Peyer's patch (tissue), 4 donors: ENCODE measurements at regions not wholly inside any gene's neighbourhood (a gene's known extent, or its start where the extent isn't known, plus 50 kb on each side); places are given as distances from the start of the nearest gene placed in this dataset.
"Not testable (repeated sequence)": the region's sequence is repeated elsewhere in the genome, so short reads cannot be mapped to it uniquely, and the experiment has no call there.

Source experiments
- POLR2A ChIP-seq, 2 donors: fragments of 450-650 bp; IDR thresholded peaks; one replicate each; pipeline ENCODE4 v1.5.1; 2017; ENCODE audit warnings: antibody characterized with exemption in 2 of 2, mild to moderate bottlenecking in 2 of 2, moderate library complexity in 2 of 2
- TF ChIP-seq, protein P1 (sequence below), 6 experiments: fragments of 450-650 bp in 4 of 6; fragments of 200-600 bp in 2 of 6; sonication (generic) in 1 of 6; IDR thresholded peaks; one replicate each; pipeline ENCODE4 v1.5.1; 2017 to 2019; ENCODE audit warnings: antibody characterized with exemption in 6 of 6, mild to moderate bottlenecking in 3 of 6, moderate library complexity in 1 of 6

GRCh38 chr9:42657496-42657895 is 474.0 kb downstream of the SPATA31A6 start:
- TF ChIP-seq, protein P1, sequence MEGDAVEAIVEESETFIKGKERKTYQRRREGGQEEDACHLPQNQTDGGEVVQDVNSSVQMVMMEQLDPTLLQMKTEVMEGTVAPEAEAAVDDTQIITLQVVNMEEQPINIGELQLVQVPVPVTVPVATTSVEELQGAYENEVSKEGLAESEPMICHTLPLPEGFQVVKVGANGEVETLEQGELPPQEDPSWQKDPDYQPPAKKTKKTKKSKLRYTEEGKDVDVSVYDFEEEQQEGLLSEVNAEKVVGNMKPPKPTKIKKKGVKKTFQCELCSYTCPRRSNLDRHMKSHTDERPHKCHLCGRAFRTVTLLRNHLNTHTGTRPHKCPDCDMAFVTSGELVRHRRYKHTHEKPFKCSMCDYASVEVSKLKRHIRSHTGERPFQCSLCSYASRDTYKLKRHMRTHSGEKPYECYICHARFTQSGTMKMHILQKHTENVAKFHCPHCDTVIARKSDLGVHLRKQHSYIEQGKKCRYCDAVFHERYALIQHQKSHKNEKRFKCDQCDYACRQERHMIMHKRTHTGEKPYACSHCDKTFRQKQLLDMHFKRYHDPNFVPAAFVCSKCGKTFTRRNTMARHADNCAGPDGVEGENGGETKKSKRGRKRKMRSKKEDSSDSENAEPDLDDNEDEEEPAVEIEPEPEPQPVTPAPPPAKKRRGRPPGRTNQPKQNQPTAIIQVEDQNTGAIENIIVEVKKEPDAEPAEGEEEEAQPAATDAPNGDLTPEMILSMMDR (IDR thresholded peaks at IDR 0.05) = not testable (repeated sequence)
- TF ChIP-seq POLR2A (IDR thresholded peaks at IDR 0.05) = not testable (repeated sequence)
